Muscle of leg (tissue), 3 donors: ENCODE measurements at regions not wholly inside any gene's neighbourhood (a gene's known extent, or its start where the extent isn't known, plus 50 kb on each side); places are given as distances from the start of the nearest gene placed in this dataset.

Experiments
- DNase-seq: peaks from one replicate; pipeline ENCODE4 v3.0.0; 2013
- H3K27ac ChIP-seq: one replicate; pipeline ENCODE4 v1.5.1; 2013; ENCODE audit warnings: mild to moderate bottlenecking, low read length, control low read depth
- H3K27me3 ChIP-seq: one replicate; pipeline ENCODE4 v1.6.1; 2013; ENCODE audit warnings: low read length; ENCODE audit not compliant: control insufficient read depth, insufficient read depth
- H3K36me3 ChIP-seq: one replicate; pipeline ENCODE4 v1.6.1; 2013; ENCODE audit warnings: low read length; ENCODE audit not compliant: control insufficient read depth, insufficient read depth
- H3K4me1 ChIP-seq: one replicate; pipeline ENCODE4 v1.6.1; 2013; ENCODE audit warnings: low read length; ENCODE audit not compliant: control insufficient read depth, insufficient read depth
- H3K4me3 ChIP-seq: one replicate; pipeline ENCODE4 v1.5.1; 2013; ENCODE audit warnings: low read length, control low read depth
- H3K9me3 ChIP-seq: replicated peaks from 2 replicates; pipeline ENCODE4 v1.6.1; 2013; ENCODE audit warnings: low read depth, low read length; ENCODE audit not compliant: control insufficient read depth
- WGBS: methylation state at CpG from one replicate; pipeline ENCODE4 v1.1.5; 2013; ENCODE audit warnings: missing lambda C conversion rate; ENCODE audit not compliant: insufficient coverage; 5-methylcytosine and 5-hydroxymethylcytosine counted together

- Histone ChIP-seq H3K4me1 (no peaks in the 10 kb centered on the region), H3K27me3 (no peaks in the 10 kb centered on the region), H3K36me3 (no peaks in the 10 kb centered on the region), H3K9me3 (no peaks in the 10 kb centered on the region), H3K27ac (no peak overlapping the region), H3K4me3 (no peak overlapping the region)
- no CpG with 5 or more reads among the region's 1 CpG for WGBS
- DNase-seq = no peak
These were observed 922.0 kb upstream of the PABPC4L start for GRCh38 chr4:135123632-135124031.

DNA sequence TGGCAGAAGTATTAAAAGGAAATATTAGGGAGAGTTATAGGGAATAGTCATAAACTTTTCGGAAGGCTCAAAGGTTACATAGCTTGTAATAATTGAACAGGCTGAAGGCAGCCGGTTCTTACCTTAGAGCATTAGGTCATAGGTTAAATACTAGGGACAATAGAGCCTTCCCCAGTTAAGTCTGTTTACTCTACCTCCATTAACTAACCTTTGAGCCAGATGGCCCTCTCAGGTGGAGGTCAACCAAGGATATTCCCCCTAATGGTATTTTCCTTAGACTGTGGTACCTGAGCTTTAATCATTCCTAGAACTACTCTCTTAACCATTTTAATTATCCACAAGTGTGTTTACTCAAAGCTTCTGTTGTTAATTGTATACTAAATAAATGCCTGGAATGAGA, 920.9 kb upstream of the PABPC4L start:
- no peak overlapping the region for H3K4me3 ChIP-seq
- H3K9me3 ChIP-seq = no peaks in the 10 kb centered on the region
- H3K4me1 ChIP-seq = no peaks in the 10 kb centered on the region
- H3K27me3 ChIP-seq = no peaks in the 10 kb centered on the region
- DNase-seq = no peak
- H3K27ac ChIP-seq = no peak overlapping the region
- no peaks in the 10 kb centered on the region for H3K36me3 ChIP-seq
- WGBS = no CpG with 5 or more reads among the region's 2 CpGs

GRCh38 chr4:135120195-135120594, 918.6 kb upstream of the PABPC4L start:
- Histone ChIP-seq H3K36me3 (no peaks in the 10 kb centered on the region), H3K9me3 (no peaks in the 10 kb centered on the region), H3K27me3 (no peaks in the 10 kb centered on the region), H3K4me3 (no peak overlapping the region), H3K27ac (no peak overlapping the region), H3K4me1 (no peaks in the 10 kb centered on the region)
- peak; percentile 4 for DNase-seq
- no CpG with 5 or more reads among the region's 4 CpGs for WGBS

GRCh38 chr4:135114079-135114478, 912.5 kb upstream of the PABPC4L start:
- Histone ChIP-seq H3K36me3 (no peaks in the 10 kb centered on the region), H3K4me3 (no peak overlapping the region), H3K9me3 (no peaks in the 10 kb centered on the region), H3K4me1 (no peaks in the 10 kb centered on the region), H3K27ac (no peak overlapping the region), H3K27me3 (no peaks in the 10 kb centered on the region)
- WGBS = no CpG with 5 or more reads among the region's 2 CpGs
- no peak for DNase-seq

GRCh38 chr4:135098061-135098460, 896.5 kb upstream of the PABPC4L start:
- Histone ChIP-seq H3K4me1 (no peaks in the 10 kb centered on the region), H3K9me3 (no peaks in the 10 kb centered on the region), H3K27me3 (no peaks in the 10 kb centered on the region), H3K4me3 (no peak overlapping the region), H3K36me3 (no peaks in the 10 kb centered on the region), H3K27ac (no peak overlapping the region)
- no CpG with 5 or more reads among the region's 2 CpGs for WGBS
- DNase-seq = no peak

DNA sequence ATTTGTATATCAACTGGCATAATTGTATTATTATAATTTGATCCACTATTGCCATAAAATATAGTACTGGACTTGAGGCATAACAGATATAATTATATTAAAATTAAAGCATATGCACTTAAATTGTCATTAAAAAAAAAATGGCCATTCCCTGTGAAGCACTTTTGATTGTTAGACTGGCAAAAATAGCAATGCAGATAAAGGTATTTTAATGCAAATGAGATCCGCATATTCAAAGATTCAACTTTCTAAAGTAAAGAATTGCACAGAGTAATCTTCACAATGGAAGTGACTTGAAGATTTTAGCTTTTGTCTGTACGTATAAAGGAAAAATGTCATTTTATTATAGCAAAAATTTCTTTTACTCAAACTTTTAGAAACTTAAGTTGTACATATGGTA, 871.8 kb upstream of the PABPC4L start:
- H3K27ac ChIP-seq = no peak overlapping the region
- no peaks in the 10 kb centered on the region for H3K4me1 ChIP-seq
- H3K4me3 ChIP-seq = no peak overlapping the region
- H3K27me3 ChIP-seq = no peaks in the 10 kb centered on the region
- no CpG with 5 or more reads among the region's 2 CpGs for WGBS
- no peak for DNase-seq
- H3K36me3 ChIP-seq = no peaks in the 10 kb centered on the region
- H3K9me3 ChIP-seq = no peaks in the 10 kb centered on the region

DNA sequence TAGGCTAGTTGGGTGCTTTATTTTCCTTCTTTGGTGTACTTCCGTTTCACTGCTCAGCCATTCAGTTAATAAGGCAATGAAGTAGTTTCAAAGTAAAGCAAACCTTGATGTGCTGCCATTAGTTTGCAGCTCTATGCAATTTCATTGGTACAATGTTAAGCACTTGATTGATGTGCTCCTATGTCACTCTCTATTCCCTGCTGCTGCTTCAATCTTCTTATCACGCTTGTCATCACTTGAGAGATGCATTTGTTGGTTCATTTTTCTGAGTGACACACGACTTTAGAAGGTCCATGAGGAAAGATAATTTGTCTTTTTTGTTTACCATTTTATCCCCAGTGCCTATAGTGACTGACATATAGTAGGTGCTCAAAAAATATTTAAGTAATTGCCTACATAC, 871.0 kb upstream of the PABPC4L start:
- Histone ChIP-seq H3K4me3 (no peak overlapping the region), H3K9me3 (no peaks in the 10 kb centered on the region), H3K27ac (no peak overlapping the region), H3K27me3 (no peaks in the 10 kb centered on the region), H3K36me3 (no peaks in the 10 kb centered on the region), H3K4me1 (no peaks in the 10 kb centered on the region)
- no CpG with 5 or more reads among the region's 3 CpGs for WGBS
- DNase-seq = no peak

DNA sequence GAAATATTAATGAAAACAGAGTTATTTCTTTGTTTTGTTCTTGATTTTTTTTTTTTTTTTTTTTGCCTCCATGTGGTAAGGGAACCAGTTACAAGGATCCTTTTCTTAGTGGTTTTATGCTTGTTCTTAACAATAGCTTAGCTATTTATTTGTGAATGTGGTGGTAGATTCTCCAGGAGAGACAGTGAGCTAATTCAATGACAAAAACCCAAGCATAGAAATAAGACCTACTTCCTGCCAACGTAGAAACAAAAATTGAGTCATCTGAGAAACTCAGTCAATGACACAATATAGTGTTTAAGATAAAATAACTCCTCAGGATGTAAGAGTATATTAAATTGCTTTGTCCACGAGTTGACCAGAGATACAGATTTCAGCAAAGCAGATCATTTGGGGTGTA, 863.8 kb upstream of the PABPC4L start:
- Histone ChIP-seq H3K27ac (no peak overlapping the region), H3K36me3 (no peaks in the 10 kb centered on the region)
- 50% methylated on average over 1 of the region's 2 CpGs for WGBS

GRCh38 chr4:135050086-135050717, 848.6 kb upstream of the PABPC4L start:
- DNase-seq = peak; percentile 11
- no CpG with 5 or more reads among the region's 7 CpGs for WGBS

More for the DNA sequence above, 863.8 kb upstream of the PABPC4L start:
- Histone ChIP-seq H3K4me1 (no peaks in the 10 kb centered on the region), H3K4me3 (no peak overlapping the region), H3K9me3 (no peaks in the 10 kb centered on the region), H3K27me3 (no peaks in the 10 kb centered on the region)
- DNase-seq = no peak

GRCh38 chr4:135032670-135033069, 831.1 kb upstream of the PABPC4L start:
- DNase-seq = no peak
- WGBS = 100% methylated on average over 1 of the region's 1 CpG
- Histone ChIP-seq H3K27me3 (no peaks in the 10 kb centered on the region), H3K9me3 (no peaks in the 10 kb centered on the region), H3K4me1 (no peaks in the 10 kb centered on the region), H3K36me3 (no peaks in the 10 kb centered on the region), H3K27ac (no peak overlapping the region), H3K4me3 (no peak overlapping the region)

More at GRCh38 chr4:135050086-135050717, 848.6 kb upstream of the PABPC4L start:
- Histone ChIP-seq H3K4me3 (no peak overlapping the region), H3K4me1 (no peaks in the 10 kb centered on the region), H3K27ac (no peak overlapping the region), H3K36me3 (no peaks in the 10 kb centered on the region), H3K27me3 (no peaks in the 10 kb centered on the region), H3K9me3 (no peaks in the 10 kb centered on the region)

DNA sequence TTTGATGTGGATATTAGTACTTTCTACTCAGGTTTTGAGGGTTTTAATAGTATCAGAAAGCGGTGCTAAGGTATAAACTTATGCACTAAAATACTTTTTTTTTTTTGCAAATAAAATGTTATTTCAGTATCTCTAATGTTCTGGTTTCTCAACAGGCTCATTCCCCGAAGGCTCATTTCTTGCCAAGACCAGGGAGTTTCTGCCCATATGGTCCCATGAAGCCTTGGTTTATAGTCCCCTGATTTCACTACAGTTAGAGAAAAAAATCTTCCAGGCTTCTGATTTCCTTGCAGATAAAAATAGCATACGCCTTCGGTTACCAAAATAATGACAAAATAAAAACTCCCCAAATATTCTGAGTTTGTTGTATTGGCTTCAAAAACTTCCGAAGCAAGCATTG, 814.2 kb upstream of the PABPC4L start:
- H3K27ac ChIP-seq = no peak overlapping the region
- H3K36me3 ChIP-seq = no peaks in the 10 kb centered on the region
- no peaks in the 10 kb centered on the region for H3K9me3 ChIP-seq
- H3K4me3 ChIP-seq = no peak overlapping the region
- H3K4me1 ChIP-seq = no peaks in the 10 kb centered on the region
- no peaks in the 10 kb centered on the region for H3K27me3 ChIP-seq
- no CpG with 5 or more reads among the region's 5 CpGs for WGBS
- peak; percentile 16 for DNase-seq
